ENCODE measurements at regions not wholly inside any gene's neighbourhood (a gene's known extent, or its start where the extent isn't known, plus 50 kb on each side); places are given as distances from the start of the nearest gene placed in this dataset.

GRCh38 chr7:46029111-46029704, 108.1 kb upstream of the IGFBP3 start:
- DNase-seq (ENCODE audit: low read depth in 2 of 2) = no peak

- no peak for DNase-seq (ENCODE audit: low read depth in 2 of 2)
Observed at GRCh38 chr7:46028246-46028645, 107.2 kb upstream of the IGFBP3 start.

GRCh38 chr7:46026741-46027140, 105.7 kb upstream of the IGFBP3 start:
- DNase-seq (ENCODE audit: low read depth in 2 of 2) = no peak

- DNase-seq (ENCODE audit: low read depth in 2 of 2) = no peak
Observed at GRCh38 chr7:46024263-46024916, 103.3 kb upstream of the IGFBP3 start.

GRCh38 chr7:46022397-46022796, 101.3 kb upstream of the IGFBP3 start:
- no peak for DNase-seq (ENCODE audit: low read depth in 2 of 2)

GRCh38 chr7:46015107-46015868, 94.2 kb upstream of the IGFBP3 start:
- peak in 1 of 2 experiments; percentile 25 for DNase-seq (ENCODE audit: low read depth in 2 of 2)

GRCh38 chr7:46011501-46011900, 90.4 kb upstream of the IGFBP3 start:
- no peak for DNase-seq (ENCODE audit: low read depth in 2 of 2)

GRCh38 chr7:46011059-46011458, 90.0 kb upstream of the IGFBP3 start:
- DNase-seq (ENCODE audit: low read depth in 2 of 2) = no peak

- no peak for DNase-seq (ENCODE audit: low read depth in 2 of 2)
Observed at GRCh38 chr7:46009211-46009610, 88.1 kb upstream of the IGFBP3 start.

- no peak for DNase-seq (ENCODE audit: low read depth in 2 of 2)
Observed at GRCh38 chr7:46007990-46008643, 87.0 kb upstream of the IGFBP3 start.

GRCh38 chr7:46007194-46007593, 86.1 kb upstream of the IGFBP3 start:
- no peak for DNase-seq (ENCODE audit: low read depth in 2 of 2)

GRCh38 chr7:46006723-46007122, 85.7 kb upstream of the IGFBP3 start:
- no peak for DNase-seq (ENCODE audit: low read depth in 2 of 2)

GRCh38 chr7:46006212-46006611, 85.1 kb upstream of the IGFBP3 start:
- DNase-seq (ENCODE audit: low read depth in 2 of 2) = no peak

- no peak for DNase-seq (ENCODE audit: low read depth in 2 of 2)
Observed at GRCh38 chr7:46004965-46005364, 83.9 kb upstream of the IGFBP3 start.

GRCh38 chr7:46003896-46004875, 83.1 kb upstream of the IGFBP3 start:
- no peak for DNase-seq (ENCODE audit: low read depth in 2 of 2)

- no peak for DNase-seq (ENCODE audit: low read depth in 2 of 2)
Observed at GRCh38 chr7:46003161-46003560, 82.1 kb upstream of the IGFBP3 start.

GRCh38 chr7:46000513-46000912, 79.4 kb upstream of the IGFBP3 start:
- DNase-seq (ENCODE audit: low read depth in 2 of 2) = no peak

GRCh38 chr7:45999541-45999940, 78.5 kb upstream of the IGFBP3 start:
- no peak for DNase-seq (ENCODE audit: low read depth in 2 of 2)

GRCh38 chr7:45998506-45998905, 77.4 kb upstream of the IGFBP3 start:
- DNase-seq (ENCODE audit: low read depth in 2 of 2) = no peak

GRCh38 chr7:45993621-45994020, 72.5 kb upstream of the IGFBP3 start:
- DNase-seq (ENCODE audit: low read depth in 2 of 2) = no peak

GRCh38 chr7:45992826-45993225, 71.8 kb upstream of the IGFBP3 start:
- DNase-seq (ENCODE audit: low read depth in 2 of 2) = no peak
